Activated T-helper 1 cell treated with anti-CD3 and anti-CD28 coated beads, Interleukin-12 subunit alpha, Interleukin-12 subunit beta, Interleukin-2, Interleukin-4 antibody, amounts not matched to agents 30 ng/mL and 10 ng/mL and 1 ng/mL, durations not matched to agents 14 hours and 24 hours and 36 hours (primary cell): ENCODE measurements at regions not wholly inside any gene's neighbourhood (a gene's known extent, or its start where the extent isn't known, plus 50 kb on each side); places are given as distances from the start of the nearest gene placed in this dataset.
"Not testable (repeated sequence)": the region's sequence is repeated elsewhere in the genome, so short reads cannot be mapped to it uniquely, and the experiment has no call there.

Source experiments
- DNase-seq: peaks from one replicate; pipeline ENCODE4 v3.0.0; 2021; ENCODE audit warnings: low spot score
- H3K27ac Mint-ChIP-seq: one replicate; pipeline ENCODE4 v1.8.0; 2021; ENCODE audit warnings: mild to moderate bottlenecking, mixed read lengths
- H3K27me3 Mint-ChIP-seq: one replicate; pipeline ENCODE4 v1.8.0; 2022; ENCODE audit warnings: mild to moderate bottlenecking, moderate library complexity, mixed read lengths; ENCODE audit not compliant: insufficient read depth
- H3K36me3 Mint-ChIP-seq: one replicate; pipeline ENCODE4 v1.8.0; 2021; ENCODE audit warnings: low read depth, mixed read lengths
- H3K4me1 Mint-ChIP-seq: one replicate; pipeline ENCODE4 v1.8.0; 2021; ENCODE audit warnings: low read depth, mixed read lengths
- H3K4me3 Mint-ChIP-seq: one replicate; pipeline ENCODE4 v1.8.0; 2021; ENCODE audit warnings: mild to moderate bottlenecking, moderate library complexity, mixed read lengths
- H3K9me3 Mint-ChIP-seq: one replicate; pipeline ENCODE4 v1.8.0; 2021; ENCODE audit warnings: mixed read lengths
- intact Hi-C: fragments of 100-400 bp; cut with micrococcal nuclease; formaldehyde crosslinking; loops from one replicate; pipeline ENCODE4 v1.15.1; 2024

DNA sequence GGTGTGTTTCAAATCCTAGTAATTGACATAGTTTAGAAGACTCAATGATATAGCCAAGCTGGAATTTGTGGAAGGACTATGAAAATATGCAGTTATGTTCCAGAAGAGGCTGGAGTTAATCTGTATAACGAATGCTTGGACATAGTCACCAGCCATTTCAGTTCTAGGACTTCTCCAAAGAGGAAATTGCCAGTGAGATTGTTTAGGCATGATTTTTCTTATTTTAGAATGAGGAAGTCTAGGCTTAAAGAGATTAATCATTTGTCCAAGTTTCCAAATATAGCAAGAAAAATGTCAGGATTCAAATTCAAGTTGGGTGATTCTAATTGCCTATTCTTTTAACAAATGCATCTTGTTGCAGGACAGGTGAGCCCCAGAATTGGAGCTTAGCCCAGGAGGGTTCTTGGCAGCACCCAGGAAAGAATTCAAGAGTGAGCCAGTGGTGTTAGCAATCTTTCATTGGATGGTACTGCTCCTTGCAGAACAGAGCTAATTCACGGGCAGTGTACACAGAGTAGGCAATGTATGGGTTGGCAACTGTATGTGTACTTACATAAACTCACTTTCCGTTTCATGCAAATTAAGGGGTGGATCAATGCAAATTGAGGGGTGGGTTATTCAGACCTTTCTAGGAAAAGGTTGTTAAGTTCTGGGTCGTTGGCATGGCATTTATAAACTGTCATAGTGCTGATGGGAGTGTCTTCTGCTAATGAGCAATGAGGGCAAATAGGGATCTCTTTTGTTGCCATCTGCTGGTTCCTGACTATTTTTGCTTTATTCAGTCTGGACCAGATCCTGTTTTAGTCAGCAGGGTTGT is 763.1 kb upstream of the SLITRK1 start:
- Mint-ChIP-seq H3K27ac (no peak overlapping the region), H3K9me3 (no peaks in the 10 kb centered on the region), H3K36me3 (no peaks in the 10 kb centered on the region), H3K4me3 (no peak overlapping the region), H3K4me1 (no peaks in the 10 kb centered on the region), H3K27me3 (no peaks in the 10 kb centered on the region)
- intact Hi-C loops: no loop called here
- DNase-seq: no peak

DNA sequence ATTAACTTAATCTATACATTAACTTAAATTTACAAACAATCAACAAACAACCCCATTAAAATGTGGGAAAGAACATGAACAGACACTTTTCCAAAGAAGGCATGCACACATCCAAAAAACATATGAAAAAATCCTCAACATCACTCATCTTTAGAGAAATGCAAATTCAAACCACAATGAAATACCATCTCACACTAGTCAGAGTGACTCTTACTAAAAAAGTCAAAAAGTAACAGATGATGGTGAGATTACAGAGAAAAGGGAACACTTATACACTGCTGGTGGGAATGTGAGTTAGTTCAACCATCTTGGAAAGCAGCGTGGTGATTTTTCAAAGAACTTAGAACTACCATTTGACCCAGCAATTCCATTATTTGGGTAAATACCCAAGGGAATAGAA is 759.2 kb upstream of the SLITRK1 start:
- Mint-ChIP-seq H3K4me3 (no peak overlapping the region), H3K36me3 (no peaks in the 10 kb centered on the region), H3K27ac (no peak overlapping the region), H3K27me3 (no peaks in the 10 kb centered on the region), H3K9me3 (peaks cover 17% of the 10 kb centered on the region), H3K4me1 (no peaks in the 10 kb centered on the region)
- intact Hi-C loops: no loop called here
- no peak for DNase-seq

DNA sequence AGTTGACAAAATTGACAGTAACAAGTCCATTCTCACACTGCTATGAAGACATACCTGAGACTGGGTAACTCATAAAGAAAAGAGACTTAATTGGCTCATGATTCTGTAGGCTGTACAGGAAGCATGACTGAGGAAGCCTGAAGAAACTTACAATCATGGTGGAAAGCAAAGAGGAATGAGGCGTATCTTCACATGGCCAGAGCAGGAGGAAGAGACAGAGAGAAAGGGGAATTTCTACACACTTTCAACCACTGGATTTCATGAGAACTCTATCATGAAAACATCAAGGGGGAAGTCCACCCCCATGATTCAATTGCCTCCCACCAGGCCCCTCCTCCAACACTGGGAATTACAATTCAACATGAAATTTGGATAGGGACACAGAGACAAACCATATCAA is 758.4 kb upstream of the SLITRK1 start:
- Mint-ChIP-seq H3K27me3 (no peaks in the 10 kb centered on the region), H3K4me3 (no peak overlapping the region), H3K36me3 (no peaks in the 10 kb centered on the region), H3K9me3 (peaks cover 17% of the 10 kb centered on the region), H3K4me1 (no peaks in the 10 kb centered on the region), H3K27ac (no peak overlapping the region)
- no peak for DNase-seq
- intact Hi-C loops: no loop called here

DNA sequence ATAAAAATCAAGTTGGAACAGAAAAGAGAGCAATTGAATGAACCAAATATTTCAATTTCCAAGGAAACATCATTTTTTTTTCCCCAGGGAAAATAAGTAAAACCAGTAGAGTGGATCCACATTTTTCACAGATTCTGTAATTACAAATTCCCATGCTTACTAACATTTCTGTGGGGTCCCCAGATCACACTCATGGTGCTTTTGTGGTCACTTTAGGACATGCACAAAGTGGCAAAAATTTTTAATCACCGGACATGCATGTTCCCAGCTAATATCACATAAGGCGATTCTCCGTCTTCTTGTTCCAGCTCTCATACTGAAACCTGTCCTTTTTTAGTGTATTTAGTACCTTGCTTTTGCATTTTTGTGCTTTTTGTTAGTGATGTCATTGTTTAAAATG is 748.2 kb upstream of the SLITRK1 start:
- intact Hi-C loops: no loop called here
- Mint-ChIP-seq H3K9me3 (peaks cover 5% of the 10 kb centered on the region), H3K27ac (no peak overlapping the region), H3K36me3 (no peaks in the 10 kb centered on the region), H3K4me3 (no peak overlapping the region), H3K27me3 (no peaks in the 10 kb centered on the region), H3K4me1 (no peaks in the 10 kb centered on the region)
- no peak for DNase-seq

DNA sequence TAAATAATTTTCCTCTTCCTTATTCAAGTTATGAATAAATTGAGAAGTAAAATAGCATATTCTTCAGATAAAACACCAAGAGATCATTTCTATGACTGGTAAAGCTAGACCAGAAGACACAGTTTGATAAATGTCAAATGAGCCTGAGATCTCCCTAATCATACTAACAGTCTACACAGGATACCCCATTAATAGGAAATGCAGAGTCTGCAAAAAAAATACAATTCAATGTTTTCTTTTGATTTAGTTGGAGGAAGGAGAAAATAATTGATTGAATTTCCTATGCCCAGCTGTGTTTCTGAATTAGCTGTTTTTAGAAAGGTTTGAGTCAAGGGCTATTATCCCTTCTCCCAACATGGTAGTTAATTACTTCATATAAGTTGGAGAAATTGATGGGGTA is 734.6 kb upstream of the SLITRK1 start:
- no peak overlapping the region for H3K27ac Mint-ChIP-seq
- no peaks in the 10 kb centered on the region for H3K27me3 Mint-ChIP-seq

DNA sequence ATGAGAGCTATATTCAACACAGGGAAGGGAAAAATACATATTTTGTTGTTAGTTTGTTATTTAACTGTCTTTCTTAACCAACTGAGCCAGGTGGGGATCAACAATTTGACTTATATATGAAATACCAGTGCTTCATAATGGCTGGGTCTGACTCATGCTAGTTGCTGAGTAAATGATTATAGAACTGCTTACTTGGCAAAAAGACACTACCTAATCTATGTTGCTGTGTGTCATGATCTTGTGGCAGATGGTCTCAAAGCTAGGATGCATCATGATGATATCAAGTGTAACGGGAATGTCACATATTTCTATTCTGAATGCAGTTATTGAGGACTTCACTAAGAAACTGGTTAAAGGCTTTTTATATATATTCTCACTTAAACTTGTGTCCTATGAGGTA is 727.4 kb upstream of the SLITRK1 start:
- H3K4me1 Mint-ChIP-seq: no peaks in the 10 kb centered on the region
- DNase-seq: no peak
- no peak overlapping the region for H3K27ac Mint-ChIP-seq
- no peak overlapping the region for H3K4me3 Mint-ChIP-seq
- H3K36me3 Mint-ChIP-seq: no peaks in the 10 kb centered on the region
- intact Hi-C loops: no loop called here
- H3K27me3 Mint-ChIP-seq: no peaks in the 10 kb centered on the region
- peaks cover 7% of the 10 kb centered on the region for H3K9me3 Mint-ChIP-seq

More for the DNA sequence above, 734.6 kb upstream of the SLITRK1 start:
- H3K36me3 Mint-ChIP-seq: no peaks in the 10 kb centered on the region
- H3K4me1 Mint-ChIP-seq: no peaks in the 10 kb centered on the region
- intact Hi-C loops: no loop called here
- DNase-seq: no peak
- no peak overlapping the region for H3K4me3 Mint-ChIP-seq
- H3K9me3 Mint-ChIP-seq: no peaks in the 10 kb centered on the region

DNA sequence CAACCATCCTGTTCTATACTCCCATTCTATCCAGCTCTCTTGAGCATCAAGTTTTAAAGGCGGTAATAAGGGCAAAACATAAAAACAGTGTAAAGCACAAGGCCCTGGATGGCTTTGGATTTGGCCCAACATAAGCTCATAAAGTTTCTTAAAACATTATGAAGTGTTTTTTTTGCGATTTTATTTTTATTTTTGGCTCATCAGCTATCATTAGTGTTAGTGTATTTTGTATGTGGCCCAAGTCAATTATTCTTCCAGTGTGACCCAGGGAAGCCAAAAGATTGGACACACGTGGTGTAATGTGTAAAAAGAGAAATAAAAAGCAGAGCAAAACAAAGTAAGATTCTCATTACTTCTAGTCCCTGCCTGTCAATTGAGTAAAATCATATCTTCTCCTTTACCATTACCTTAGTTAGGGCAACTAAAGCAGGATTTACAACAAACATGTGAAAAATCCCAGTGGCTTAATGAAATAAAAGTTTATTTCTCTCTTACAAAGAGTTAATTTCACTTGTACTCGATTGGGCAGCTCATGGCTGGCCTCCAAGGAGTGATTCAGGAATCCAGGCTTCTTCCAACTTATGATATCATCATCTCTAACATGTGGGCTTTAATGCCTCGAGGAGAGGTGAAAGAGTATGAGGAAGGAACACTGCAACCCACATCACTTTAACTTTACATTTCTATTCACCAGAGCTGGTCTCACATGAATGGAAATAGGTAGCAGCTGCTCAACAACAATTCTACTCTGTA is 725.2 kb upstream of the SLITRK1 start:
- Mint-ChIP-seq H3K4me3 (no peak overlapping the region), H3K27me3 (no peaks in the 10 kb centered on the region), H3K36me3 (no peaks in the 10 kb centered on the region), H3K9me3 (peaks cover 7% of the 10 kb centered on the region), H3K27ac (no peak overlapping the region), H3K4me1 (no peaks in the 10 kb centered on the region)
- no peak for DNase-seq
- intact Hi-C loops: no loop called here

DNA sequence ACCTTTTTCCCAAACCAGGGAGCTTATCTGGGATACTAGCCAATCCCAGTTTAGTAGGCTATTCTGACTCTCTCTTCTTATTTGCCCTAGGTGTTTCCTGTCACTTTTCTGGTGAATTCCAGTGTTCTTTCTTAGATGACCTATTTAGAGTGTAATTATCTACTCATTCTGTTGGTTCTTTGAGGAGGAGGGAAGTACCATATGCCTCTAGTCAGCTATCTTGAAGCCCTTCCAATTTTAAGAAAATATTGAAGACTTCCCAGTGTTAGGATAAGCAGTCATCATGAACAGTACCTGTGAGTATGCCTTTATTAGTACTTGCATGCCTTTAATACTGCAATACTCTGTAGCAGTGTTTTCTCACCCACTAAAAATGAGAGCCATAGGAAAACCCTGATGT is 724.3 kb upstream of the SLITRK1 start:
- H3K27ac Mint-ChIP-seq: no peak overlapping the region
- H3K27me3 Mint-ChIP-seq: no peaks in the 10 kb centered on the region
- intact Hi-C loops: no loop called here
- no peak for DNase-seq
- H3K36me3 Mint-ChIP-seq: no peaks in the 10 kb centered on the region
- no peaks in the 10 kb centered on the region for H3K4me1 Mint-ChIP-seq
- H3K4me3 Mint-ChIP-seq: no peak overlapping the region
- peaks cover 7% of the 10 kb centered on the region for H3K9me3 Mint-ChIP-seq

DNA sequence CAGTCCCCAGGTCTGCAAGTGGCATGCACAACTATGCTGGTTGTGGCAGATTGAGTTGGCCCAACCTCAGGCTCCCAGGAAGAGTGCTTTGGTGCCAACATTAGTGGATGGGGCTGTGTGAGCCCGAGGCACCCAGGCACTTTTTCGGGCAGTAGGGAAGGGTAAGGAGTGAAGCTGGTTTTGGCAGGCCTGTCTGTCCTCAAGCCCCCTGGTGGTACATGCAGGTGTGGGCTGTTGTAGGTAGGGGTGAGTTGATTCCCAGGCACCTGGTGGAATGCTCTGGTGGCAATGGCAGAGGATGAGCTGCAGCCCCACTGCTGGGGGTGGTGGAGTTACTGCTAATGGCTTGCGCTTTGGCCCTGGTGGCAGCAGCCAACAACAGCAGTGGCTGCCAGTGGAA is 723.7 kb upstream of the SLITRK1 start:
- Mint-ChIP-seq H3K4me1 (no peaks in the 10 kb centered on the region), H3K36me3 (no peaks in the 10 kb centered on the region), H3K27ac (no peak overlapping the region), H3K9me3 (peaks cover 7% of the 10 kb centered on the region), H3K27me3 (no peaks in the 10 kb centered on the region), H3K4me3 (no peak overlapping the region)
- intact Hi-C loops: no loop called here
- DNase-seq: no peak

DNA sequence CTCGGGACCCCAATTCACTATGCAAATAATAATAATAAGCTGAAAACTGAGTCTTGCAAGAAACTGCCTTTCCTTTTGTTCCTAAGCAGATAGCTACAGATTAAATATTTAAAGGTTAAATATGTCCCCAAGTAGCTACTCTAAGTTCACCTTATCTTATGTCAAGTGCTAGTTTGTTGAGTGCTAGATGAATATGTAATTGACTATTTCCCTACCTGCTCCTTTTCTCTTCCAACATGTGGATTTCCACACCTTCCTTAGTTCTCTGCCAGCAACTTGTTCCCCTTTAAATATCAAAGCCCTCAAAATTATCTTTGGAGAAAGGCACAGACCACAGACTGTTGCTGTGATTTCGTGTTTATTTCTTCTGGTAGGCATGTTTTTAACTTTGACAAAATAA is 709.2 kb upstream of the SLITRK1 start:
- intact Hi-C loops: no loop called here
- H3K4me3 Mint-ChIP-seq: no peak overlapping the region
- H3K36me3 Mint-ChIP-seq: no peaks in the 10 kb centered on the region
- H3K9me3 Mint-ChIP-seq: no peaks in the 10 kb centered on the region
- no peaks in the 10 kb centered on the region for H3K27me3 Mint-ChIP-seq
- H3K27ac Mint-ChIP-seq: no peak overlapping the region
- no peaks in the 10 kb centered on the region for H3K4me1 Mint-ChIP-seq
- DNase-seq: no peak

DNA sequence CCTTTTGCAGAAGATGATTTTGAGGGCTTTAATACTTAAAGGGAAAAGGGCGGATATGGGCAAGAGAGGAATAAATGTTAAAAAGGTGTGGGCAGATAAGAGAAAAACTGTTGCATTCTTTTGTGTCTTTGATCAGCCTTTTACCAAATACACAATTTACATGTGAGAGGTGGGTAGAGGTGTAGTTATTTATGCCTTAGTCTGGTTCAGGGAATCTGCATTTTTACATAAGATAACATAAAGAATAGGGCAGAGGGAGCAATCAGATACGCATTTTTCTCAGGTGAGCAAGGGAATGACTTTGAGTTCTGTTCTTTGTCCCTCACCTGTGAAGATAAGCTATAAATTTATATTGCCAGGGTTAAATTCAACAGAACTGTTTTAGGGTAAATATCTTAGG is 708.4 kb upstream of the SLITRK1 start:
- no peak for DNase-seq
- no peaks in the 10 kb centered on the region for H3K9me3 Mint-ChIP-seq
- H3K4me1 Mint-ChIP-seq: no peaks in the 10 kb centered on the region

DNA sequence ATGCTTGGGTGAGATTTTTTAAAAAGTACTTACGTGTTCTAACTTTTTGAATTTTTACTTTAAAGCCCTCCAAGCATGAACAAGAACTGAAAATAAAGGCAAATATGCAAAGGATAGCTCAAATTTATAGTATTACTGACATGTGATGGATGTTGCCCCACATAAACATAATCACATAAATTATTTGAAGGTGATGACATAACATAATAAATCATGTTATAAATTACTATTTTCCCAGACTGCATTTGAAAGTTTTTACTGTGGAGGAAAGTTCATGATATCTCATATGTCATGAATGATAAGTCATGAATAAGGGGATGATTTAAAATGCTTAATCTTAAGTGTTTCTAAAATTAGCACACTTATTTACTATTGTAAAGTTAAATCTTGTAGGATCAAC is 705.7 kb upstream of the SLITRK1 start:
- Mint-ChIP-seq H3K9me3 (no peaks in the 10 kb centered on the region), H3K4me3 (no peak overlapping the region), H3K27me3 (no peaks in the 10 kb centered on the region), H3K36me3 (no peaks in the 10 kb centered on the region), H3K4me1 (no peaks in the 10 kb centered on the region), H3K27ac (no peak overlapping the region)
- intact Hi-C loops: no loop called here
- DNase-seq: no peak

More for the DNA sequence above, 708.4 kb upstream of the SLITRK1 start:
- intact Hi-C loops: no loop called here
- H3K27me3 Mint-ChIP-seq: no peaks in the 10 kb centered on the region
- H3K4me3 Mint-ChIP-seq: no peak overlapping the region
- no peak overlapping the region for H3K27ac Mint-ChIP-seq
- H3K36me3 Mint-ChIP-seq: no peaks in the 10 kb centered on the region

DNA sequence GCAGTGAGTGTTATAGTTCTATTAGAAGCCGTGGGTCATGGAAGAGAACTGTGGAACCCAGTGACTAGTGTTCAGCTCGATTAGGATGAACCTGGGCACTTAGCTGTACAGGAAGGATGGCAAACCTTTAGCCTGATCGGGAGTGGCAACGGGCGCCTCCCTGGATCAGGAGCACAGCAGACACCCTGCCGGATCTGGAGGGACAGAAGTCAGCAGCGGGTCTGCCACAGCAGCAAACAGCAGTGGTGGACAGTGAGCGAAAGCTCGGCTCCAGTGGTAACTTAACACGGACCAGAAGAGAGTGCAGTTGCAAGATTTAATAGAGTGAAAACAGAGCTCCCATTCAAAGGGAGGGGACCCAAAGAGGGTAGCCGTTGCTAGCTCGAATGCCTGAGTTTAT is 697.6 kb upstream of the SLITRK1 start:
- DNase-seq, intact Hi-C loops, H3K27ac Mint-ChIP-seq, H3K4me1 Mint-ChIP-seq, H3K36me3 Mint-ChIP-seq, H3K9me3 Mint-ChIP-seq, H3K4me3 Mint-ChIP-seq, H3K27me3 Mint-ChIP-seq: not testable (repeated sequence)
